Hepatocyte (in vitro differentiated cells): ENCODE measurements at regions not wholly inside any gene's neighbourhood (a gene's known extent, or its start where the extent isn't known, plus 50 kb on each side); places are given as distances from the start of the nearest gene placed in this dataset.

Experiments used
- DNase-seq: peaks from one replicate; pipeline ENCODE4 v3.0.0-alpha.2; 2016; ENCODE audit warnings: low spot score
- H2AFZ ChIP-seq: fragments of 200-600 bp; sonication (generic); 2 replicates; pipeline ENCODE4 v1.6.0; 2016; ENCODE audit warnings: antibody characterized with exemption, mild to moderate bottlenecking
- H3K27ac ChIP-seq: fragments of 200-600 bp; sonication (generic); 2 replicates; pipeline ENCODE4 v1.5.1; 2016; ENCODE audit warnings: mild to moderate bottlenecking
- H3K27me3 ChIP-seq: fragments of 200-600 bp; sonication (generic); 2 replicates; pipeline ENCODE4 v1.6.1; 2016
- H3K36me3 ChIP-seq: fragments of 200-600 bp; sonication (generic); replicated peaks from 2 replicates; pipeline ENCODE4 v1.5.1; 2016; ENCODE audit warnings: low read depth; ENCODE audit not compliant: insufficient read depth
- H3K4me1 ChIP-seq: fragments of 200-600 bp; sonication (generic); 2 replicates; pipeline ENCODE4 v1.5.1; 2016; ENCODE audit warnings: mild to moderate bottlenecking, moderate library complexity; ENCODE audit not compliant: insufficient read depth
- H3K4me2 ChIP-seq: fragments of 200-600 bp; sonication (generic); 2 replicates; pipeline ENCODE4 v1.6.0; 2016
- H3K4me3 ChIP-seq: fragments of 200-600 bp; sonication (generic); 2 replicates; pipeline ENCODE4 v1.5.1; 2016; ENCODE audit warnings: mild to moderate bottlenecking
- H3K79me2 ChIP-seq: fragments of 200-600 bp; sonication (generic); 2 replicates; pipeline ENCODE4 v1.6.0; 2017; ENCODE audit warnings: mild to moderate bottlenecking
- H3K9me2 ChIP-seq: fragments of 200-600 bp; sonication (generic); replicated peaks from 2 replicates; pipeline ENCODE4 v1.6.0; 2017; ENCODE audit warnings: mild to moderate bottlenecking; ENCODE audit not compliant: insufficient read depth
- H3K9me3 ChIP-seq: fragments of 200-600 bp; sonication (generic); 2 replicates; pipeline ENCODE4 v1.5.1; 2016; ENCODE audit warnings: low read depth, mild to moderate bottlenecking
- H4K20me1 ChIP-seq: fragments of 200-600 bp; sonication (generic); 2 replicates; pipeline ENCODE4 v1.6.0; 2016; ENCODE audit warnings: mild to moderate bottlenecking; ENCODE audit not compliant: insufficient read depth, poor library complexity, severe bottlenecking
- CTCF ChIP-seq: fragments of 200-600 bp; sonication (generic); IDR thresholded peaks from 2 replicates; pipeline ENCODE4 v1.5.1; 2016; ENCODE audit warnings: antibody characterized with exemption, mild to moderate bottlenecking; ENCODE audit not compliant: poor library complexity
- EZH2 ChIP-seq: fragments of 200-600 bp; sonication (generic); IDR thresholded peaks from 2 replicates; pipeline ENCODE4 v1.6.1; 2016; ENCODE audit warnings: antibody characterized with exemption, mild to moderate bottlenecking, borderline replicate concordance
- EZH2phosphoT487 ChIP-seq: fragments of 200-600 bp; sonication (generic); IDR thresholded peaks from one replicate; pipeline ENCODE4 v1.6.1; 2018; ENCODE audit warnings: antibody characterized with exemption, mild to moderate bottlenecking, low read depth, moderate library complexity; ENCODE audit not compliant: unreplicated experiment, severe bottlenecking
- WGBS: methylation state at CpG from one replicate; pipeline ENCODE4 v1.1.6; 2016; ENCODE audit warnings: low lambda C conversion rate; ENCODE audit errors: missing lambda C conversion rate; 5-methylcytosine and 5-hydroxymethylcytosine counted together

- H3K9me3 ChIP-seq, result no peaks in the 10 kb centered on the region
- no peaks in the 10 kb centered on the region for H4K20me1 ChIP-seq
- no peak overlapping the region for H2AFZ ChIP-seq
- no peak overlapping the region for H3K4me2 ChIP-seq
- H3K79me2 ChIP-seq, result no peaks in the 10 kb centered on the region
- H3K4me1 ChIP-seq, result peaks cover 9% of the 10 kb centered on the region
- H3K9me2 ChIP-seq, result no peaks in the 10 kb centered on the region
- H3K27ac ChIP-seq, result no peak overlapping the region
- no peak for TF ChIP-seq EZH2phosphoT487
- no peak for TF ChIP-seq EZH2
- no peak for TF ChIP-seq CTCF
- no peak for DNase-seq
- H3K4me3 ChIP-seq, result no peak overlapping the region
- WGBS, result 64% methylated on average over 2 of the region's 2 CpGs
- no peaks in the 10 kb centered on the region for H3K36me3 ChIP-seq
- no peaks in the 10 kb centered on the region for H3K27me3 ChIP-seq
These were observed 82.3 kb downstream of the ANKRD7 start for GRCh38 chr7:118306771-118307170.

GRCh38 chr7:118311121-118311836 lies 86.8 kb downstream of the ANKRD7 start:
- no peaks in the 10 kb centered on the region for H3K79me2 ChIP-seq
- no peaks in the 10 kb centered on the region for H4K20me1 ChIP-seq
- no peak overlapping the region for H2AFZ ChIP-seq
- WGBS, result 36% methylated on average over 1 of the region's 1 CpG
- no peaks in the 10 kb centered on the region for H3K36me3 ChIP-seq
- no peaks in the 10 kb centered on the region for H3K27me3 ChIP-seq
- no peaks in the 10 kb centered on the region for H3K9me3 ChIP-seq
- TF ChIP-seq EZH2, result no peak
- TF ChIP-seq CTCF, result no peak
- no peak for TF ChIP-seq EZH2phosphoT487
- H3K4me2 ChIP-seq, result no peak overlapping the region
- H3K9me2 ChIP-seq, result no peaks in the 10 kb centered on the region
- no peak overlapping the region for H3K4me3 ChIP-seq
- no peak overlapping the region for H3K27ac ChIP-seq
- DNase-seq, result no peak
- peaks cover 16% of the 10 kb centered on the region for H3K4me1 ChIP-seq

- H3K9me3 ChIP-seq, result no peaks in the 10 kb centered on the region
- WGBS, result 50% methylated on average over 1 of the region's 1 CpG
- no peak overlapping the region for H2AFZ ChIP-seq
- no peak overlapping the region for H3K4me3 ChIP-seq
- H3K27ac ChIP-seq, result peak overlapping the region; percentile 25
- H3K36me3 ChIP-seq, result no peaks in the 10 kb centered on the region
- no peak for DNase-seq
- TF ChIP-seq CTCF, result no peak
- no peak for TF ChIP-seq EZH2phosphoT487
- no peak for TF ChIP-seq EZH2
- no peaks in the 10 kb centered on the region for H4K20me1 ChIP-seq
- no peaks in the 10 kb centered on the region for H3K27me3 ChIP-seq
- no peaks in the 10 kb centered on the region for H3K9me2 ChIP-seq
- peaks cover 16% of the 10 kb centered on the region for H3K4me1 ChIP-seq
- peak overlapping the region; percentile 16 for H3K4me2 ChIP-seq
- H3K79me2 ChIP-seq, result no peaks in the 10 kb centered on the region
These were observed 87.5 kb downstream of the ANKRD7 start for GRCh38 chr7:118312051-118312450.

- H3K9me2 ChIP-seq, result no peaks in the 10 kb centered on the region
- H3K36me3 ChIP-seq, result no peaks in the 10 kb centered on the region
- H3K4me3 ChIP-seq, result no peak overlapping the region
- H4K20me1 ChIP-seq, result no peaks in the 10 kb centered on the region
- H2AFZ ChIP-seq, result no peak overlapping the region
- H3K27me3 ChIP-seq, result no peaks in the 10 kb centered on the region
- H3K27ac ChIP-seq, result no peak overlapping the region
- no peaks in the 10 kb centered on the region for H3K9me3 ChIP-seq
- H3K4me1 ChIP-seq, result peaks cover 16% of the 10 kb centered on the region
- no peak overlapping the region for H3K4me2 ChIP-seq
- H3K79me2 ChIP-seq, result no peaks in the 10 kb centered on the region
- TF ChIP-seq EZH2, result no peak
- TF ChIP-seq CTCF, result no peak
- no peak for TF ChIP-seq EZH2phosphoT487
- DNase-seq, result no peak
- 92% methylated on average over 1 of the region's 1 CpG for WGBS
These were observed 88.5 kb downstream of the ANKRD7 start for GRCh38 chr7:118312966-118313365.
